HAP-1 (cell line): ENCODE measurements at regions not wholly inside any gene's neighbourhood (a gene's known extent, or its start where the extent isn't known, plus 50 kb on each side); places are given as distances from the start of the nearest gene placed in this dataset.

ENCODE experiments used
- DNase-seq, 2 experiments: peaks; one replicate each; pipeline ENCODE4 v3.0.0-alpha.2; 2016 to 2020; ENCODE audit warnings: low spot score in 2 of 2
- H3K27me3 ChIP-seq: fragments of 250-450 bp; sonication (Bioruptor Pico); 2 replicates; pipeline ENCODE4 v1.5.1; 2020; ENCODE audit warnings: low read depth, mild to moderate bottlenecking, moderate library complexity
- H3K36me3 ChIP-seq: fragments of 250-450 bp; sonication (Bioruptor Pico); replicated peaks from 2 replicates; pipeline ENCODE4 v1.5.1; 2020; ENCODE audit warnings: mild to moderate bottlenecking
- H3K4me1 ChIP-seq: fragments of 250-450 bp; sonication (Bioruptor Pico); 2 replicates; pipeline ENCODE4 v1.5.1; 2020; ENCODE audit warnings: mild to moderate bottlenecking
- H3K4me3 ChIP-seq: fragments of 250-450 bp; sonication (Bioruptor Pico); 2 replicates; pipeline ENCODE4 v1.5.1; 2020; ENCODE audit warnings: mild to moderate bottlenecking, moderate library complexity
- H3K9me3 ChIP-seq: fragments of 250-450 bp; sonication (Bioruptor Pico); 2 replicates; pipeline ENCODE4 v1.5.1; 2020; ENCODE audit warnings: mild to moderate bottlenecking, moderate library complexity
- in situ Hi-C: fragments of 300-500 bp; cut with MboI; formaldehyde crosslinking; loops from 3 replicates; pipeline ENCODE4 v1.14.3; 2020; ENCODE audit warnings: low sequenced_read_pairs, inconsistent platforms, mixed read lengths

- no peak for DNase-seq
- Histone ChIP-seq H3K4me3 (no peak overlapping the region), H3K4me1 (no peaks in the 10 kb centered on the region), H3K27me3 (no peaks in the 10 kb centered on the region), H3K9me3 (no peaks in the 10 kb centered on the region), H3K36me3 (no peaks in the 10 kb centered on the region)
- in situ Hi-C loops, result no loop called here
These were observed 59.9 kb upstream of the C11orf87 start for GRCh38 chr11:109362059-109362458.

GRCh38 chr11:109363682-109364081, 58.3 kb upstream of the C11orf87 start:
- Histone ChIP-seq H3K9me3 (no peaks in the 10 kb centered on the region), H3K4me3 (no peak overlapping the region), H3K36me3 (no peaks in the 10 kb centered on the region), H3K4me1 (no peaks in the 10 kb centered on the region), H3K27me3 (no peaks in the 10 kb centered on the region)
- no peak for DNase-seq
- in situ Hi-C loops, result no loop called here

GRCh38 chr11:109364851-109365250, 57.1 kb upstream of the C11orf87 start:
- Histone ChIP-seq H3K4me3 (no peak overlapping the region), H3K9me3 (no peaks in the 10 kb centered on the region; the same call in 1 of the 2 replicates), H3K4me1 (no peaks in the 10 kb centered on the region), H3K36me3 (no peaks in the 10 kb centered on the region), H3K27me3 (no peaks in the 10 kb centered on the region)
- in situ Hi-C loops, result no loop called here
- no peak for DNase-seq

- no peak overlapping the region for H3K4me3 ChIP-seq
- DNase-seq, result no peak
- in situ Hi-C loops, result no loop called here
- no peaks in the 10 kb centered on the region for H3K36me3 ChIP-seq
- no peaks in the 10 kb centered on the region; the same call in 1 of the 2 replicates for H3K9me3 ChIP-seq
- H3K4me1 ChIP-seq, result no peaks in the 10 kb centered on the region
- H3K27me3 ChIP-seq, result no peaks in the 10 kb centered on the region
These were observed 50.4 kb upstream of the C11orf87 start for GRCh38 chr11:109371444-109372176.
